ENCODE measurements at regions not wholly inside any gene's neighbourhood (a gene's known extent, or its start where the extent isn't known, plus 50 kb on each side); places are given as distances from the start of the nearest gene placed in this dataset.

DNA sequence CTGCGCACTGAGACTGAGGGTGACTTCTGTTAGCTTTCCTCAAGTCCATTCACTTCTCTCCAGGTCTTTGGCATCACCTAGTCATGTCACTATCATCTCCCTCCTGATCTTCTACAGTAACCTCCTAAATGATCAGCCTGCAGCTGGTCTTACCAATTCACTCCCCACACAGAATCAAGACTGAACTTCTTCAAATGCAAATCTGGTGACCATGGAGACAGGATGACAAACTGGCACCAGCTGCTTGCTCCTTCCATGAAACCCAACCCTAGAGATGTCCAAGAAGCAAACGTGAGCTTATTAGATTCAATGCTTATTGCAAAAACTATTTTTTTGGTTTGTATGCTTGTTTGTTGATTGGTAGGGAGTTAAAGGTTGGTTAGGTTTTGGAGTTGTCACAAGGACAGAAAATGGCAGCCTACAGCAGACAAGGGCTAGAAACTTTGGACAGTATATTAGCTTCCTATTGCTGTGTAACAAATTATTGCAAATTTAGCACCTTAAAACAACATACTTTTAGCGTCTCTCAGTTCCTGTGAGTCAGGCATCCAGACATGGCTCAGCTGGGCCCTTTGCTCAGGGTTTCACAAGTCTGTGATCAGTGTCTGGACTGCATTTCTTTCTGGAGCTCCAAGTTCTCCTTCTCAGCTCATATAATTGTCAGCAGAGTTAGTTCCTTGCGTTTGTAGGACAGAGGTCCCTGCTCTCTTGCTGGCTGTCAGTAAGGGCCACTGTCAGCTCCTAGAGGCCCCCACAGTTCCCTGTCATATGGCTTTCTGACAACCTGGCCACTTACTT, 53.3 kb upstream of the GJA8 start:
- intact Hi-C loops (cut with DNase I; ENCODE audit: low total_unique reads) = no loop called here
- peaks cover 0 to 5% (median 0%) of the 10 kb centered on the region in 7 donors for H3K27me3 ChIP-seq (replicated peaks in 1 of 7)
- DNase-seq = no peak
- 71 to 86% (median 80%) methylated on average over 4 of the region's 4 CpGs for WGBS, 5 donors
- H3K36me3 ChIP-seq = no peaks in the 10 kb centered on the region
- no peak for TF ChIP-seq POLR2A (IDR thresholded peaks at IDR 0.05)
- TF ChIP-seq POLR2AphosphoS5 (IDR thresholded peaks at IDR 0.05) = no peak
- TF ChIP-seq, protein P1, sequence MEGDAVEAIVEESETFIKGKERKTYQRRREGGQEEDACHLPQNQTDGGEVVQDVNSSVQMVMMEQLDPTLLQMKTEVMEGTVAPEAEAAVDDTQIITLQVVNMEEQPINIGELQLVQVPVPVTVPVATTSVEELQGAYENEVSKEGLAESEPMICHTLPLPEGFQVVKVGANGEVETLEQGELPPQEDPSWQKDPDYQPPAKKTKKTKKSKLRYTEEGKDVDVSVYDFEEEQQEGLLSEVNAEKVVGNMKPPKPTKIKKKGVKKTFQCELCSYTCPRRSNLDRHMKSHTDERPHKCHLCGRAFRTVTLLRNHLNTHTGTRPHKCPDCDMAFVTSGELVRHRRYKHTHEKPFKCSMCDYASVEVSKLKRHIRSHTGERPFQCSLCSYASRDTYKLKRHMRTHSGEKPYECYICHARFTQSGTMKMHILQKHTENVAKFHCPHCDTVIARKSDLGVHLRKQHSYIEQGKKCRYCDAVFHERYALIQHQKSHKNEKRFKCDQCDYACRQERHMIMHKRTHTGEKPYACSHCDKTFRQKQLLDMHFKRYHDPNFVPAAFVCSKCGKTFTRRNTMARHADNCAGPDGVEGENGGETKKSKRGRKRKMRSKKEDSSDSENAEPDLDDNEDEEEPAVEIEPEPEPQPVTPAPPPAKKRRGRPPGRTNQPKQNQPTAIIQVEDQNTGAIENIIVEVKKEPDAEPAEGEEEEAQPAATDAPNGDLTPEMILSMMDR (IDR thresholded peaks at IDR 0.05 in 8 of 11, conservative IDR thresholded peaks at IDR 0.05 in 3 of 11) = no peak
- no peaks in the 10 kb centered on the region for H3K9me3 ChIP-seq
- no peak overlapping the region for H3K27ac ChIP-seq
- no peak overlapping the region for H3K4me3 ChIP-seq
- no peaks in the 10 kb centered on the region for H3K4me1 ChIP-seq

DNA sequence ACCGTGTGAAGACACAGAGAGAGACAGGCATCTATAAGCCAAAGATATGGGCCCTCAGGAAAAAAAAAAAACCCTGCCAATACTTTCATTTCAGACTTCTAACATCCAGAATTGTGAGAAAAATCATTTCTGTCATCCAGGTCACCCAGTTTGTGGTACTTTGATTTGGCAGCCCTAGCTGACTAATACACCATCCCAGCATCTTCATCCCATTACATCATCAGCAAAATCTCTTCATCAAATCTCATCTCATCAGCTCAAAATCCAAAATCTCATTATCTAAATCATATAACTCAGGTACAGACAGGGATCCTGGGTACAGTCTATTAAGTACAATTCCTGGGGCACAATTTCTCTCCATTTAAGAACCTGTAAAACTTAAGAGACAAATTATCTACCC, 51.9 kb upstream of the GJA8 start:
- Histone ChIP-seq H3K27me3 (replicated peaks in 1 of 7) (peaks cover 0 to 18% (median 0%) of the 10 kb centered on the region in 7 donors), H3K36me3 (no peaks in the 10 kb centered on the region), H3K4me1 (no peaks in the 10 kb centered on the region), H3K4me3 (no peak overlapping the region), H3K27ac (no peak overlapping the region), H3K9me3 (no peaks in the 10 kb centered on the region)
- TF ChIP-seq POLR2AphosphoS5 (IDR thresholded peaks at IDR 0.05) (no peak), POLR2A (IDR thresholded peaks at IDR 0.05) (no peak)
- TF ChIP-seq, protein P1 (IDR thresholded peaks at IDR 0.05 in 8 of 11, conservative IDR thresholded peaks at IDR 0.05 in 3 of 11) = no peak
- 88 to 96% (median 91%) methylated on average over 1 of the region's 1 CpG for WGBS, 5 donors
- intact Hi-C loops (cut with DNase I; ENCODE audit: low total_unique reads) = no loop called here
- DNase-seq = no peak

DNA sequence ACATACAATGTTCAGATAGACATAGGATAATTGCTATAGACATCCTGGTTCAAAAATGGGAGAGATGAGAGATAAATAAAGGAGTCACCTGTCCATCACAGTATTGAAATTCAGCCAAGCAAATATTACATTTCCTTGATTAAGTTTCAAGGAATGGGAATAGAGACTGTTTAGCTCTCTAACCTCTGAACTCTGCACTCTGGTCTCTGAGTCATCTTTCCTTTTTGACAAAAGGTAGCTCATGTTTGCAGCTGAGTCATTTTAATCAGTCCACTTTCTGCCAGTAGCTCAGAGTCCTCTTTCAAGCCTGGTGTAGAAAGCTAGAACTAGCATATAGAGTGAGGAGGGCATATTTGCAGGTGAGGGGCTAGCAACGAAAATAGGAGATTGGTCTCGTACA, 51.4 kb upstream of the GJA8 start:
- Histone ChIP-seq H3K9me3 (no peaks in the 10 kb centered on the region), H3K27me3 (replicated peaks in 1 of 7) (peaks cover 0 to 19% (median 0%) of the 10 kb centered on the region in 7 donors), H3K4me1 (no peaks in the 10 kb centered on the region), H3K36me3 (no peaks in the 10 kb centered on the region), H3K4me3 (no peak overlapping the region), H3K27ac (no peak overlapping the region)
- 63 to 87% (median 83%) methylated on average over 2 of the region's 2 CpGs for WGBS, 5 donors
- TF ChIP-seq, protein P1 (IDR thresholded peaks at IDR 0.05 in 8 of 11, conservative IDR thresholded peaks at IDR 0.05 in 3 of 11) = no peak
- TF ChIP-seq POLR2AphosphoS5 (IDR thresholded peaks at IDR 0.05) (no peak), POLR2A (IDR thresholded peaks at IDR 0.05) (no peak)
- intact Hi-C loops (cut with DNase I; ENCODE audit: low total_unique reads) = no loop called here
- no peak for DNase-seq

DNA sequence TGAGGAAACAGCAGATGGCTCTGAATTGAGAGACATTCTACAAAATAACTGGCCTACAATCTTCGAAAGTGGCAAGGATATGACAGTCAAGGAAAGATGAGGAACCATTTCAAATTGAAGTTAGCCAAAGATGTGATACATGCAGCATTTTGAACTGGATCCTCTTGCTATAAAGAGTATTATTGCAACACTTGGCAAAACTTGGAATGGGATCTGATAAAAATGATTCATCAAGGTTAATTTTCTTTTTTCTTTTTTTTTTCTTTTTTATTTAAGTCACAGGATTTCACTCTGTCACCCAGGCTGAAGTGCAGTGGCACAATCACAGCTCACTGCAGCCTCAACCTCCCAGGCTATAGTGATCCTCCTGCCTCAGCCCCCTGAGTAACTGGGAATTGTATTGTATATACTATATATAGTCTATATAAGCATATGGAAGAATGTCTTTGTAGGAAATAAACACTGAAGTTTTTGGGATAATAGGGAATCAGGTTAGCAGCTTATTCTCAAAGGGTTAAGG, 49.8 kb upstream of the GJA8 start:
- Histone ChIP-seq H3K4me3 (no peak overlapping the region), H3K36me3 (no peaks in the 10 kb centered on the region), H3K27me3 (replicated peaks in 1 of 7) (peaks cover 0 to 19% (median 0%) of the 10 kb centered on the region in 7 donors), H3K27ac (no peak overlapping the region), H3K4me1 (no peaks in the 10 kb centered on the region), H3K9me3 (no peaks in the 10 kb centered on the region)
- intact Hi-C loops (cut with DNase I; ENCODE audit: low total_unique reads) = no loop called here
- TF ChIP-seq POLR2A (IDR thresholded peaks at IDR 0.05) (no peak), POLR2AphosphoS5 (IDR thresholded peaks at IDR 0.05) (no peak)
- TF ChIP-seq, protein P1 (IDR thresholded peaks at IDR 0.05 in 8 of 11, conservative IDR thresholded peaks at IDR 0.05 in 3 of 11) = no peak
- no peak for DNase-seq
- 83 to 94% (median 86%) methylated on average over 1 of the region's 1 CpG for WGBS, 5 donors
